Stomach (tissue), 4 donors: ENCODE measurements at regions not wholly inside any gene's neighbourhood (a gene's known extent, or its start where the extent isn't known, plus 50 kb on each side); places are given as distances from the start of the nearest gene placed in this dataset.

Experiments used
- EP300 ChIP-seq: sonication (generic); formaldehyde crosslinking; IDR thresholded peaks from one replicate; pipeline ENCODE4 v1.6.1; 2017; ENCODE audit warnings: antibody characterized with exemption
- POLR2A ChIP-seq, 4 donors: fragments of 450-650 bp; IDR thresholded peaks; one replicate each; pipeline ENCODE4 v1.6.1; 2016; ENCODE audit warnings: antibody characterized with exemption in 4 of 4, control low read depth in 2 of 4, mild to moderate bottlenecking in 1 of 4, moderate library complexity in 1 of 4
- POLR2AphosphoS5 ChIP-seq, 3 donors: sonication (generic); formaldehyde crosslinking; IDR thresholded peaks; one replicate each; pipeline ENCODE4 v1.6.1; 2016; ENCODE audit warnings: antibody characterized with exemption in 3 of 3
- TF ChIP-seq, protein P1 (sequence below), 7 experiments: fragments of 450-650 bp in 4 of 7; fragments of 200-600 bp in 3 of 7; sonication (generic) in 3 of 7; IDR thresholded peaks; one replicate each; pipeline ENCODE4 v1.5.1; 2016 to 2019; ENCODE audit warnings: antibody characterized with exemption in 7 of 7, control low read depth in 2 of 7, mild to moderate bottlenecking in 1 of 7

- TF ChIP-seq, protein P1, sequence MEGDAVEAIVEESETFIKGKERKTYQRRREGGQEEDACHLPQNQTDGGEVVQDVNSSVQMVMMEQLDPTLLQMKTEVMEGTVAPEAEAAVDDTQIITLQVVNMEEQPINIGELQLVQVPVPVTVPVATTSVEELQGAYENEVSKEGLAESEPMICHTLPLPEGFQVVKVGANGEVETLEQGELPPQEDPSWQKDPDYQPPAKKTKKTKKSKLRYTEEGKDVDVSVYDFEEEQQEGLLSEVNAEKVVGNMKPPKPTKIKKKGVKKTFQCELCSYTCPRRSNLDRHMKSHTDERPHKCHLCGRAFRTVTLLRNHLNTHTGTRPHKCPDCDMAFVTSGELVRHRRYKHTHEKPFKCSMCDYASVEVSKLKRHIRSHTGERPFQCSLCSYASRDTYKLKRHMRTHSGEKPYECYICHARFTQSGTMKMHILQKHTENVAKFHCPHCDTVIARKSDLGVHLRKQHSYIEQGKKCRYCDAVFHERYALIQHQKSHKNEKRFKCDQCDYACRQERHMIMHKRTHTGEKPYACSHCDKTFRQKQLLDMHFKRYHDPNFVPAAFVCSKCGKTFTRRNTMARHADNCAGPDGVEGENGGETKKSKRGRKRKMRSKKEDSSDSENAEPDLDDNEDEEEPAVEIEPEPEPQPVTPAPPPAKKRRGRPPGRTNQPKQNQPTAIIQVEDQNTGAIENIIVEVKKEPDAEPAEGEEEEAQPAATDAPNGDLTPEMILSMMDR (IDR thresholded peaks at IDR 0.05): no peak
- TF ChIP-seq POLR2A (IDR thresholded peaks at IDR 0.05) (no peak), POLR2AphosphoS5 (IDR thresholded peaks at IDR 0.05) (no peak), EP300 (no peak)
Observed at GRCh38 chr10:52650873-52651272, 121.7 kb downstream of the MBL2 start.
